PC-9 (cell line): ENCODE measurements at regions not wholly inside any gene's neighbourhood (a gene's known extent, or its start where the extent isn't known, plus 50 kb on each side); places are given as distances from the start of the nearest gene placed in this dataset.
A peak's percentile ranks its signal among the peaks of the same experiment; 100 is the strongest.

Source experiments
- BruUV-seq: library from RNA; stranded (reverse); fragments of 400-500 nt; replicated peaks from 2 replicates; lab custom pipeline; 2021; lab: Mats Ljungman, UMichigan
- CTCF ChIA-PET: fragments of 300-600 bp; sonication (Branson Sonifier 250); formaldehyde crosslinking; loops from one replicate; lab custom pipeline; 2022; ENCODE audit warnings: antibody characterized with exemption; lab: Charles Lee
- POLR2A ChIA-PET: fragments of 300-600 bp; sonication (Branson Sonifier 250); formaldehyde crosslinking; loops from one replicate; lab custom pipeline; 2022; ENCODE audit warnings: antibody characterized with exemption; ENCODE audit not compliant: unreplicated experiment; lab: Charles Lee
- DNase-seq, 2 experiments: peaks; one replicate each; pipeline versions ENCODE4 v3.0.0 to v3.0.0-alpha.2; 2015 to 2022; ENCODE audit warnings: mixed read lengths in 1 of 2
- H2AFZ ChIP-seq: fragments of 200-600 bp; sonication (generic); 2 replicates; pipeline ENCODE4 v1.8.1; 2017; ENCODE audit warnings: antibody characterized with exemption
- H3F3A ChIP-seq: fragments of 200-600 bp; sonication (generic); 2 replicates; pipeline ENCODE4 v1.8.1; 2017; ENCODE audit warnings: antibody characterized with exemption, mild to moderate bottlenecking, low read depth; ENCODE audit not compliant: insufficient read depth
- H3K27ac ChIP-seq: fragments of 200-600 bp; sonication (generic); 2 replicates; pipeline ENCODE4 v1.6.1; 2016; ENCODE audit warnings: mixed run types
- H3K27me3 ChIP-seq: fragments of 200-600 bp; sonication (generic); 2 replicates; pipeline ENCODE4 v1.6.1; 2016; ENCODE audit warnings: low read depth, mixed run types; ENCODE audit not compliant: insufficient read depth
- H3K36me3 ChIP-seq: fragments of 200-600 bp; sonication (generic); 2 replicates; pipeline ENCODE4 v1.6.1; 2016; ENCODE audit warnings: low read depth, mixed run types
- H3K4me1 ChIP-seq: fragments of 200-600 bp; sonication (generic); replicated peaks from 2 replicates; pipeline ENCODE4 v1.6.1; 2016; ENCODE audit warnings: mixed run types; ENCODE audit not compliant: insufficient read depth
- H3K4me2 ChIP-seq: fragments of 200-600 bp; sonication (generic); 2 replicates; pipeline ENCODE4 v1.6.1; 2017; ENCODE audit warnings: mixed run types
- H3K4me3 ChIP-seq: fragments of 200-600 bp; sonication (generic); 2 replicates; pipeline ENCODE4 v1.6.1; 2016; ENCODE audit warnings: mixed run types
- H3K79me2 ChIP-seq: fragments of 200-600 bp; sonication (generic); 2 replicates; pipeline ENCODE4 v1.6.1; 2017; ENCODE audit warnings: low read depth, mixed run types
- H3K9me2 ChIP-seq: fragments of 200-600 bp; sonication (generic); 2 replicates; pipeline ENCODE4 v1.8.1; 2017; ENCODE audit warnings: mild to moderate bottlenecking; ENCODE audit not compliant: insufficient read depth
- H3K9me3 ChIP-seq: fragments of 200-600 bp; sonication (generic); 2 replicates; pipeline ENCODE4 v1.8.1; 2016; ENCODE audit warnings: low read depth; ENCODE audit not compliant: insufficient read depth
- H4K20me1 ChIP-seq: fragments of 200-600 bp; sonication (generic); 2 replicates; pipeline ENCODE4 v1.8.1; 2017; ENCODE audit not compliant: insufficient read depth
- EZH2 ChIP-seq: fragments of 200-600 bp; sonication (generic); IDR thresholded peaks from 2 replicates; pipeline ENCODE4 v1.8.0; 2017; ENCODE audit warnings: antibody characterized with exemption, low read depth
- intact Hi-C: fragments of 100-400 bp; cut with micrococcal nuclease; formaldehyde crosslinking; loops from one replicate; pipeline ENCODE4 v1.10.0; 2022; ENCODE audit not compliant: unreplicated experiment
- TF ChIP-seq, protein P1 (sequence below): fragments of 200-600 bp; sonication (generic); conservative IDR thresholded peaks from 2 replicates; pipeline ENCODE4 v1.6.1; 2017; ENCODE audit warnings: mixed run types, antibody characterized with exemption, mild to moderate bottlenecking, moderate library complexity

DNA sequence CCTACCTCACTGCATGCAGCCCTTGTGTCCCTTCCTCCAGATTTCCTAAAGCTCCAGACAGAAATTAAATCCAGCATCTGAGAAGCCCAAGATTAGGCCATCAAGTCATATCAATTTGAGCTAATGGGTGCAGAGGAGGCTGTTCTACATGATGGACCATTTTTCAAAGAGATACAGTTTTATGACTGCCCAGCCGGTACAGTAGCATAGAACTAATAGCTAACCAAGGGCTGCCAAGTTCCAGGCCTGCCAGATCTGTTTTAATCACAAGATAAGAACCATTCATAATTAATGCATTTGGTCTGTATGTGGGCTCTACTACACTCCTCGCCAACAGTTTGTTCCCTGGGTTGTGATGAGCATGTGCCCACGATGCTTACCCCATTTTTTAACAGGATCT is 64.9 kb downstream of the PABIR2 start:
- DNase-seq, result no peak
- H3K4me1 ChIP-seq, result peaks cover 6% of the 10 kb centered on the region; the same call in 1 of the 2 replicates
- intact Hi-C loops, result no loop called here
- no TSS peak for BruUV-seq
- no peak overlapping the region for H3K27ac ChIP-seq
- H3K4me3 ChIP-seq, result no peak overlapping the region
- TF ChIP-seq EZH2, result no peak
- TF ChIP-seq, protein P1, sequence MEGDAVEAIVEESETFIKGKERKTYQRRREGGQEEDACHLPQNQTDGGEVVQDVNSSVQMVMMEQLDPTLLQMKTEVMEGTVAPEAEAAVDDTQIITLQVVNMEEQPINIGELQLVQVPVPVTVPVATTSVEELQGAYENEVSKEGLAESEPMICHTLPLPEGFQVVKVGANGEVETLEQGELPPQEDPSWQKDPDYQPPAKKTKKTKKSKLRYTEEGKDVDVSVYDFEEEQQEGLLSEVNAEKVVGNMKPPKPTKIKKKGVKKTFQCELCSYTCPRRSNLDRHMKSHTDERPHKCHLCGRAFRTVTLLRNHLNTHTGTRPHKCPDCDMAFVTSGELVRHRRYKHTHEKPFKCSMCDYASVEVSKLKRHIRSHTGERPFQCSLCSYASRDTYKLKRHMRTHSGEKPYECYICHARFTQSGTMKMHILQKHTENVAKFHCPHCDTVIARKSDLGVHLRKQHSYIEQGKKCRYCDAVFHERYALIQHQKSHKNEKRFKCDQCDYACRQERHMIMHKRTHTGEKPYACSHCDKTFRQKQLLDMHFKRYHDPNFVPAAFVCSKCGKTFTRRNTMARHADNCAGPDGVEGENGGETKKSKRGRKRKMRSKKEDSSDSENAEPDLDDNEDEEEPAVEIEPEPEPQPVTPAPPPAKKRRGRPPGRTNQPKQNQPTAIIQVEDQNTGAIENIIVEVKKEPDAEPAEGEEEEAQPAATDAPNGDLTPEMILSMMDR, result no peak
- no peaks in the 10 kb centered on the region for H4K20me1 ChIP-seq
- no peak overlapping the region for H2AFZ ChIP-seq
- ChIA-PET CTCF (no interaction called here), POLR2A (no interaction called here)
- no peaks in the 10 kb centered on the region for H3K36me3 ChIP-seq
- H3K4me2 ChIP-seq, result no peak overlapping the region
- H3K79me2 ChIP-seq, result no peaks in the 10 kb centered on the region
- H3K27me3 ChIP-seq, result no peaks in the 10 kb centered on the region
- H3K9me3 ChIP-seq, result no peaks in the 10 kb centered on the region
- no peaks in the 10 kb centered on the region for H3F3A ChIP-seq
- no peaks in the 10 kb centered on the region for H3K9me2 ChIP-seq

DNA sequence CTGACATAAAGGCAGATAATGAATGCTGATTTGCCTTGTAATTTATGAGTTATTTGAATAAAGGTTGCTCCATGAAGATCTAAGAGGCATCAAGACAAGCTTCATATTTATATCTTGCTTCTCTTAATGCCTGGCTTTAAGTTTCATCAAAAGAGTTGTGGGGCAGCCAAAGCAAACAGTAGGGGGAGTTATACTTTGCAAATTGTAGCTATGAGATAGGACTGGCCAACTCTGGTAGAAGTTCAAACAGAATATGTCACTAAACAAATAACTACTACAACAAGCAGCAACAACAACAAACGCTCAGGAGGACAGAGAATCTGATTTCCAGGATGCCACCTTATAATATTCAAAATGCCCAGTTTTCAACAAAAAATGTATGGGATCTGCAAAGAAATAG is 69.1 kb upstream of the PLAC1 start:
- no peak for TF ChIP-seq EZH2
- TF ChIP-seq, protein P1, result peak; percentile 52
- H3K4me2 ChIP-seq, result no peak overlapping the region
- H4K20me1 ChIP-seq, result no peaks in the 10 kb centered on the region
- DNase-seq, result peak in 1 of 2 experiments; percentile 67
- no peaks in the 10 kb centered on the region for H3K27me3 ChIP-seq
- intact Hi-C loops, result no loop called here
- no peaks in the 10 kb centered on the region for H3K9me3 ChIP-seq
- H3K79me2 ChIP-seq, result no peaks in the 10 kb centered on the region
- H3K9me2 ChIP-seq, result no peaks in the 10 kb centered on the region
- CTCF ChIA-PET, result interaction anchor here (0.6 kb wide), 1 partner anchor 103 kb away, joined by 4 read pairs; no protein-coding TSS in a partner anchor
- no peaks in the 10 kb centered on the region for H3F3A ChIP-seq
- BruUV-seq, result no TSS peak
- H2AFZ ChIP-seq, result no peak overlapping the region
- H3K4me3 ChIP-seq, result no peak overlapping the region
- no peak overlapping the region for H3K27ac ChIP-seq
- peaks cover 21% of the 10 kb centered on the region for H3K4me1 ChIP-seq
- H3K36me3 ChIP-seq, result no peaks in the 10 kb centered on the region
- POLR2A ChIA-PET, result interaction anchor here (0.5 kb wide), 1 partner anchor 215 kb away, joined by 4 read pairs; no protein-coding TSS in a partner anchor

DNA sequence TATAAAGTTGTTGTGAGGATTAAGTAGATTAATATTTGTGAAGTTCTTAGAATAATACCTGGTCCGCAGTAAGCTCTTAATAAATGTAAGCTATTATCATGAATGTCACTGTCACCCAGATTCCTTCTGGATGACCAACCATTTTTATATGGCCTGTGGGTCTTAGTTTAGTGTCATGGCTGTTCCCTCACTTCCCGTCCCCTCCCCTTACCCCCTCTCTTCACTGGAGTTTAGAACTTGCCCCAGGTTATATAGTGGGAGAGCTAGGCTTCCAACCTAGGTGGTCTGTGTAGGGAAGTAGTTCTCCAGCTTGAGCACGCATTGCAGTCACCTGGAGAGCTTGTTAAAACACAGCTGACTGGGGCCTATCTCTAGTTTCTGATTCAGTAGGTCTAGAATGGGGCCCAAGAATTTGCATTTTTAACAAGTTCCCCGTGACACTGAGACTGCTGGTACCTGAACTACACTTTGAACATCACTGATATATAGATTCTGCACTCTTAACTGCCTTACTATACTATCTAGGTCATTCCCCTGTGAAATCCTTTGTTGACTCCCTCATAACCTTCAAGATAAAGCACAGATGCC is 66.9 kb upstream of the PLAC1 start:
- H3K79me2 ChIP-seq, result no peaks in the 10 kb centered on the region
- no peak for DNase-seq
- H3K27me3 ChIP-seq, result no peaks in the 10 kb centered on the region
- no peaks in the 10 kb centered on the region for H3K9me2 ChIP-seq
- intact Hi-C loops, result no loop called here
- H3K27ac ChIP-seq, result no peak overlapping the region
- H4K20me1 ChIP-seq, result no peaks in the 10 kb centered on the region
- no peak overlapping the region for H3K4me3 ChIP-seq
- H3K9me3 ChIP-seq, result no peaks in the 10 kb centered on the region
- H2AFZ ChIP-seq, result no peak overlapping the region
- no peaks in the 10 kb centered on the region for H3F3A ChIP-seq
- no TSS peak for BruUV-seq
- no peaks in the 10 kb centered on the region for H3K36me3 ChIP-seq
- no peak overlapping the region for H3K4me2 ChIP-seq
- TF ChIP-seq, protein P1, result no peak
- TF ChIP-seq EZH2, result no peak
- ChIA-PET CTCF (no interaction called here), POLR2A (no interaction called here)
- peaks cover 21% of the 10 kb centered on the region for H3K4me1 ChIP-seq
